HG03520 (cell line): ENCODE measurements at regions not wholly inside any gene's neighbourhood (a gene's known extent, or its start where the extent isn't known, plus 50 kb on each side); places are given as distances from the start of the nearest gene placed in this dataset.
"Not testable (repeated sequence)": the region's sequence is repeated elsewhere in the genome, so short reads cannot be mapped to it uniquely, and the experiment has no call there.

ENCODE experiments used
- ATAC-seq: cut with Tn5 transposase; IDR thresholded peaks from one replicate; pipeline ENCODE4 v1.9.1; 2021; ENCODE audit warnings: mild to moderate bottlenecking, moderate library complexity; ENCODE audit not compliant: unreplicated experiment

DNA sequence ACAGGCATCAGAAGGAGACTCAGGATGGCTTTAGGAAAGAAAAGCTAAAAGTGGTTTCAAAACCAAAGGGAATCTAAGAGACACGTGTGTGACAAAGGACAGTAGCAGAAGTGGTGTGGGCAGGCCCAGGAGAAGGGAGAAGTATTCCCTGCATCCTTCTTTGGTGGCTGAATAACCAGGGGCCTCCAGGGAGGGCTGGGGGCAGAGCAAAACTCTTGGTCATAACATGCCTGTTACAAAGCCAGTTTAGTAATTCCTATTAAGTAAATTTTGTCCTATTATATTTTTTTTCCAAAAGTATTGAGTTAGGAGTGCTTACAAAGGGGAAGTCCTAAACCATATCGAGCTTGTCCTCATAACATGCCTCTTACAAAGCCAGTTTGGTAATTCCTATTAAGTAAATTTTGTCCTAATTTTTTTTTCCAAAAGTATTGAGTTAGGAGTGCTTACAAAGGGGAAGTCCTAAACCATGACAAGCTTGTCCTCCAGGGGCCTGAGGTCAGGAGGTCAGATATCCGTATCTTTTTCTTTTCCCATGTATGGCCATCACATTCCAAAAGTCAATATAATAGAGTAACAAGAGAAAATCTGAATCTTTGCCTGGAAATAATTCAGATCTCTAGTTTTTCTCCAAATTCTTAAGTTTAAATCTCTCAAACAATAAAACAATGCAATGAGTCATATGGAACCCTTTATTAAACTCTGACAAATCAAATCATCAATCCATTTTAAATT is 509.2 kb downstream of the LTN1 start:
- ATAC-seq: no peak

DNA sequence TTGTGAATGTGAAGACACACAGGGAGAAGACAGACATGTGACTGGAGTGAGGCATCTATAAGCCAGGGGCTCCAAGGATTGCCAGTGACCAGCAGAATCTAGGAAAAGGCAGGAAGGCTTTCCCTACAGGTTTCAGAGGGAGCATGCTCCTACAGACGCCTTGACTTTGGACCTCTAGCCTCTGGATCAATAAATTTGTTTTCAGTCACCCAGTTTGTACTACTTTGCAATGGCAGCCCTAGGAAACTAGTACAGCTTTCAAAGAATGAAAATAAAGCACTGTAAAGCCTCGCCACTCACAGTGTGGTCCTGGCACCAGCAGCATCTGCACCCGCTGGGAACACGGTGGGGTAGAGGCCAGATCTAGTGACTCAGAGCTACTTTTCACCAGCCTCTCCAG is 510.0 kb downstream of the LTN1 start:
- ATAC-seq: no peak

DNA sequence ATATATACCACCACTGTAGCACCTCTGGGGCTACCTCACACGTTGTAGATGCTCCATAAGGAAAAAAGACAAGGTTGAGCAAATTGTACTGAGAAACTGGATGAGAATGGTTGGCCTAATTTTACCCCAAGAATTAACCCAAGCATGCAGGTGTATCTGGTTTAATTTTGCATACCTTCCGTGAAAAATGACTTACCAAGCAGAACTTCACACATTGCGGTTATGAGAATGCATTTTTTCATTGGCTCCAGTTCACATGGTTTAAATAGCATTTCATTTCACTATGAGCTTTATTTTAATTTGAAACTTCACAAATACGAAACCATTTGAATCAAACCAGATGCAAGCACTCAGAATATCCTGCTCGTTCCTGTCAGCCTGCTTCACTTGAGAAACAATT is 512.2 kb downstream of the LTN1 start:
- ATAC-seq: no peak

DNA sequence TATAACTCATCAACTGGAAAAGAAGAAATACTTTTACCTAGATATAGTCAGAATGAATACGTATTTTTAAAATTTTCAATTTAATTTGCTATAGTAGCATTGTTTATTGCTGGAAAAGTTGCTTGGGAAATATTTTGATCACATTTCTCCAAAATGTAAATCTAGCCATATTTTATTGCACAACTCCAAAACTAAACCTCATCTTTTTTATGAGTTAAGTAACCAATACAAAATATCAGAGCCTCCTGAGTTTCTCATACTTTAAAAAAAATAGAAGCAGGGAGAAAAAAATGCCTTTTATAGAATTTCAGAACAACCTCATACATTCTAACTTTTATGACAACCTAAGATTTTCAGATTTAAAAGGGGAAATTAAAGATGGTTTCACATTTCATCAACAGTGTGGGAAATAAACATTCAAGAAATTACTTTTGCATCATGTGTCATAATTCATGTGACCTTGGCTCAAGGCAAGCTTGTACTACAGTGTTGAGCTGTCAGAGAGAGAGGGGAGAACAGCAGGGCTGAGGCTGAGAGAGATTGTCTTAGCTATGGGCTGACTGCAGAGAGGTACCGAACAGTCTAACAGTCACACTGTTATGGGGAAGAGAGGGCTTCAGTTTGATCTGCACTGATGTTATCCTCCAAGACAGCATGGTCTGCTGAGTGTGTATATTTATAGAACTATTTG is 519.0 kb downstream of the LTN1 start:
- ATAC-seq: no peak

DNA sequence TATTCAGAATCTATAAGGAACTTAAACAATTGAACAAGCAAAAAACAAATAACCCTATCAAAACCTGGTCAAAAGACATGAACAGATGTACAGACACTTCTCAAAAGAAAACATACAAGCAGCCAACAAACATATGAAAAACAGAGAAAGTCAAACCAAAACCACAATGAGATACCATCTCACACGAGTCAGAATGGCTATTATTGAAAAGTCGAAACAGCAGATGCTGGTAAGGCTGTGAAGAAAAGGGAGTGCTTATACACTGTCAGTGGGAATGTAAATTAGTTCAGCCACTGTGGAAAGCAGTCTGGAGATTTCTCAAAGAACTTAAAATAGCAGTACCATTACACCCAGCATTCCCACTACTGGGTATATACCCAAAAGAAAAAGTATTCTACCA is 520.1 kb downstream of the LTN1 start:
- ATAC-seq: not testable (repeated sequence)

DNA sequence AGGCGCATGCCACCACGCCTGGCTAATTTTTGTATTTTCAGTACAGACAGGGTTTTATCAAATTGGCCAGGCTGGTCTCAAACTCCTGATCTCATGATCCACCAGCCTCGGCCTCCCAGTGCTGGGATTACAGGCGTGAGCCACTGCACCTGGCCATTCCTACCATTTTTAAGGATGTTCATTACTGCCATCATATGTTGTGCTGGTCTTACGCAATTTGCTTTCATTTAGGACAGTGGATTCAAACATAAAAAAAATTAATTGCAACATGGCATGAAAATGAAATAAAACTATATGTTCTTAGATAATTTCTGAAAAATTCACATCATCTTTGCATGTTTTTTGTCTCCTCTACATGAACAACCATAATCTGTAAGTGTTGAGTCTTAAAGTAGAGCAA is 527.7 kb downstream of the LTN1 start:
- no peak for ATAC-seq

DNA sequence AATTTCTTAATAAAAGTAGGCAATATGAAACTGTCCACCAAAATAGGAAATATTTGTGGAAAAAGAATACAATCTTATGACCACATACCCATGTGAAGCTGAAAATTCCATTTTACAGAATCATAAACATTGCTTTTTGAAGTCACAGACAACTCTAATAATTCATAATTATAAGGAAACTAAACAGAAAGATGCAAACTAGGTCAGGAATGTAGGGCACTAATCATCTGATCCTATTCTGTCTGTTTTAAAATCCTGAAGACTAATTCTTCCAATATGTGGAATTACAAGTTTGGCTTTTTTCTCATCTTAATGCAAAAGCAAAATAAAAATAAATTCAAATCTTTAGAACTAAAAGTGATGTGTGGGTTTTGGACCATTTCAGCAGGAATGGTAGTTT is 528.6 kb downstream of the LTN1 start:
- ATAC-seq: no peak

DNA sequence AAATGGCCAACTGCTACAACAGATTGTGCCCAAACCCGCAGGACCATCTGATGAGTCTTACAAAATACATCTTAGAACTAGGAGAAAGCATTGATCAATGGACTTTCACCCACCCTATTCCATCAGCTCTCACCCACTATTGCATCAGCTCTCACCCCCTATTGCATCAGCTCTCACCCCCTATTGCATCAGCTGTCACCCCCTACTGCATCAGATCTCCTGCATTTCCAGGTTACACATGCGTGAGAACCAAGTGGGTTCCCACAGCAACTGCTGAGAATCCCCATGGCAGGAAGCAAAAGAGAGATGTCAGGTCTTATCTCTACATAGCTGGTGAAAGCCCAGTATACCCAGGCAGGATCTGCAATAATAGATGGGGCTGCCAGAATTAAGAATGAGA is 533.5 kb downstream of the LTN1 start:
- ATAC-seq: no peak

DNA sequence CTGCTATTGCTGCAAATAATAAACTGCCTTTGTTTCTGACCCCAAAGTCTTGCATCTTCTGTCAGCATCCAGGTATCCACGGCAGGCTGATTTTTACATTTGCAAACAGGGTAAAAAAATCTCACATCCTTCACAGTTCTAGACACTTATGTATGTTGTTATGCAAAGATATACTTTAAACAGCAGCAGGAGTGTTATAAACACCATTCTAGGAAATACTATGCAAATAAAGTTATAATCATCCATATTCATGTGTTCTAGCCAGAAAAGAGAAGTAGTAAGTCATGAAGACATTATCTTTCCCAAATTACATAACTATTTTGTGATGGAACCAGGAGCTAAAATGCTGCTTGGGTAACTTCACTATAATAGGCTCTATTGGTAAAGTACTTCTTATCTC is 534.2 kb downstream of the LTN1 start:
- ATAC-seq: no peak

DNA sequence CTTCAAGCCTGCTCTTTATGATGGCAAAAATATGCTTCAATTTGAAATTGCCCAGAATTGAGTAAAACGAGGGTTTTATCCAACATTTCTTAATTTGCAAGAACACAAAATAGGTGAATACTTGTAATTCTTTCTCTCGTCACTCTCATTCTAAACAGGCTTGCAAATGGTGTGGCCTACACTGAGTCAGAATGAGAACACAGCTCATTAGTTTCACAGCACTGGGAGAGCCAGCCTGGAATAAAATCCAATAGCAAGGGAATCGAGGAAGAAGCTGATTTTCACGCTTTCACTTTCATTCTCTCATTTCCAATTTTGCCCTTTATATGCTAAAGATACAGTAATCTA is 537.5 kb downstream of the LTN1 start:
- ATAC-seq: no peak

DNA sequence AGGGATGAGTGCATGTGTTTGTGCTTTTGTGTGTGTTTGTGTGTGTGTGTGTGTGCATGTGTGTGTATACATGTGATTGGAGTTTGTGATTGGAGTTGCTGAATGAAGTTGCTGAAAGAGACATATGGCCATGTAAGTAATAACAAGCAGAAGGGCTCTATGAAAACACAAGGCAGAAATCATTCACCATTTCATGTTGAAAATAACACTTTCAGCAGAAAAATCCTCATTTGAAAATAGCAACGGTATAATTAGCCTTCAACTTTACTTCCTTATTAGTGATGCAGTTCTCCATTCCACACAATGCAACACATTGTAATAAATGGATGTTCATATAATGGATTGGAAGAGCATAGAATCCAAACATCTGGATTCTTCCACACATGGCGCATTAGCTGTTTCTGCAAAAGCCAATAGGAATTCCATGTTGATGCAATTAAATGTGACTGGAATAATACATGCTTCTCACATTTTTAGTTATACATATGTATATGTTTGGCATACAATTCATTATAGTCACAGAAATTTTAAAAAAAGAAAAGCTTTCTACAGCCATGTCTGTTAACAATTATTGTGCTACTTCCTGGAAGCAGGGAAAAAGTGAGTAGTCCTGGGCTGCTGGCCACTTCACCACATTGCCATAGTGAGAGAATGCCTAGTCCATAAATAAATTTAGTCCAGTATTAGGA is 538.0 kb downstream of the LTN1 start:
- ATAC-seq: no peak

DNA sequence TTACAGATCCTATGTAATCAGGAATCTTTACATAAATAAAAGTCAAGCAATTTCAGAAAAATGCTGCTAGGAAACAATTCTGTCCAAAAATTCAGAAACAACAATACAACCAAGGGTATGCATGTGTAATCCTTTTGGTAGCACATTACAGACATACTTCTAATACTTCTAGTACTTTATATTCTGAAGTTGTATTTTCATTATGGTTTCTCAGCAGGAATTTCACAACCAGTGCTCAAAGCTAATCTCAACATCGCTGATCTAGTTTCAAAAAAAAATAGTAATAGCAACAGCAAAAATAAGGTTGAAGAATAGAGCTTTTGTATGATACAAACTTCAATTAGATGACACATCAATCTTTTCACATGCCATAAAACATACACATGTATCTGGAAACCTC is 545.2 kb downstream of the LTN1 start:
- ATAC-seq: no peak

DNA sequence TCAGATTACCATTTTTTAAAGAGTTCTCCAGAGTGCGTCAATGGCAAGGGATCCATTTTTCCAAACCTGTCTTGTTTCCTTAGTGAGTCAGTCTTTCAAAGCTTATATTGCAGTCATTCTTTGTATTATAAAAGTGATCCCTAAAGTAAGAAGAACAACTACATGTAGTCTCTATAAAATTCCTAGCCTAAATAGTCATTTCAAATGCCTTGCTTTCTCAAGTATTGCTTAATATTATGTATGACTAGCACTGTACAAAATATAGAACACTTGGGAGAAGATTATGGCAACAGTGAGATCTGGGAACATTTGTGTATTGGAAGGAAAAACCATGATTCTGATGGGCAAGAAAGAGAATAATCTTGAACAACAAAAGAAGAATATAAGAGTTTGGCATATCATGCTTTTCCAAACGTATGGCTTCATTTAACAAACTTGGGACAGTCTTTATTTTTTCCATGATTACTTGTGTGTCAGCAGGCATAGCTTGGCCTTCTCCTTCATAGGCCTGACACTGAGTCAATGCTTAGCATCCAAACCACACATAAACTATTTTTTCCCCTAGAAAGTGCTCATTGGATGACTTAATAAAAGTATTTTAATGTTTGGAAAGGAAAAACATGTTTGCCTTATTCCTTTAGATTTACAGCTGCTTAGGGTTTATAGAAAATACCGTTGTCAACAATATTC is 547.4 kb downstream of the LTN1 start:
- ATAC-seq: no peak

DNA sequence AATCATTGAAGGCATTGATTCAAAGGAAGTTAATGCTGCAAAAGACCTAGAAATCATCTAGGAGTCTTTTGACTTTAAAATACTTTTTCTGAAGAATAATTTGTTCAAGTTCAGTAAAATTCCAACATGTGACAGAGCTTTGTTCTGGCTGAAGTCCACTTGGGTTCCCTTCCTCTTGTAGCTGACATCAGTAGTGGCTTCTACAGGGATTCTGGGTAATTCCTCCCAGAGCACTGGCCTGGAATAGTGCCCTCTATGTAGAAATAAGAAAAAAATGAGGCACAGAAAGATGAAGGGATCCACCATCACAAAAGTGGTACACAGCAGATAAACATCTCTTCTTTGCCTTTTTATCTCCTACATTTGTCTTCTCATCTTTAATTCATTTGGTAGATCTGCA is 548.1 kb downstream of the LTN1 start:
- no peak for ATAC-seq

DNA sequence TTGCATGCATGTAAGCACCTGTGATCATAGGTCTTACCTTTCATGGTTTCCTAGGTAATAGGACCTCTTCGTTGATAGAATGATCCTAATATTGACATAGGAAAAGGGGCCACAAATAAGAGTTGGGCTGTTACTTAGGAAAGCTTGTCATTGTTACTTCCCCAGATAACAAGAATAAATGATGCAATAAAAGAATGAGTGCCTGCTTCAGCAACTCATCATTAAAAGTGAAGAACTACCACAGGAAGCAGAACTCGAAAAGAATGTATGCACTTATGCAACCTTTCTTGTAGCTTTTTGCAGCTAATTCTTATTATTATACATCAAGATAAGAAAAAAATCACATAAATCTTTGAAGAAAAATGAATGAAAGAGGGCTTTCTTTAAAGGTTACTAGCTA is 548.6 kb downstream of the LTN1 start:
- no peak for ATAC-seq

DNA sequence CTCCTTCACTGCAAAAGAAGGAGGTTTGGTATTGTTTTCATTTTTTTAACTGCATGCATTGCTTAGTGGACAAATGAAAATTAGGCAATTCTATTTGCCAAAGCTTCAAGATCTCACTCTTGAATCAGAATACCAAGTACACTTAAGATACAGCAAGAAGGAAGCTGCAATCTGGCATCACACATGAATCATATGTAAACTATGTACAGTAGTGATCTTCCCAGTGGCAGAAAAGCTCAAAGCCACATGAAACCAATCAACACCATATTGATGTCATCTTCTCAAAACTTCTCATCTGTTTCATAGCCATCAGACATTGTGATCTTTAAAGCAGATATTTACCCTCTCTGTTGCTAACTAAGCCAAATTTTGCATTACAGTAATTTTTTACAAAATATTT is 550.1 kb downstream of the LTN1 start:
- no peak for ATAC-seq

DNA sequence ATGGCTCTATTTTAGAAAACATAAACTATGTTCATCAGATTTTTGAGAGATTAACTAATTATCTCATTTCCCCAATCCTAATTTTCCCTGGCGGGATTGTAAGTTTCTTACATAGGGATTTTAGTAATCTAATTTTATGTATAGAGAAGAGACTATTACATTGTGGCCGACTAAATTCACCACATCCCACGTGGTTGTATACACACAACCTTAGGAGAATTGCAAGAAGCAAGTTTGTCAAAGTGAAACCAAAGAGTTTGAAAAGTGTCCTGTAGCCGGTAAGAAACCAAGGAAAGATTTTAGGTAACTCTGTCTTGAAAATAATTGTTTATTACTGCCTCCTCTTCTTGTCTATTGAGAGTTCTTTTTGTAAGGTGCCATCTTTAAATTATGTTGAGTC is 550.6 kb downstream of the LTN1 start:
- ATAC-seq: no peak

DNA sequence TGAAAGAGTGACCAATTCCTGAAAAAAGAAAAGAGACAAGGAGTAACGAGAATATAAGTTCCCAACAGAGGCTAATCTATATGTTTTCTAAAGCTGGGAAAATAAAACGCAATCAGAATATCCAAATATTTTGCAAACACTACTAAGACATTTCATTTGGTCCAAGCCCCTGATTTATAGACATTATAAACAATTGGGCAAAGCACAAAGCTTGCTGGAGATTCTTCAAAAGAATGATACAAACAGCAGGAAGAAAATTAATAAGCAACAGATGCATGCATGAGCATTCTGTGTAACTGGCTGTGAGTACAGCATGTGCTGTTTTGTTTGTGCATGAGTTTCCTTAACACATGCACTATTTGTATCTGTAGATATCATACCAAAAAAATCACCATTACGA is 552.9 kb downstream of the LTN1 start:
- ATAC-seq: no peak

DNA sequence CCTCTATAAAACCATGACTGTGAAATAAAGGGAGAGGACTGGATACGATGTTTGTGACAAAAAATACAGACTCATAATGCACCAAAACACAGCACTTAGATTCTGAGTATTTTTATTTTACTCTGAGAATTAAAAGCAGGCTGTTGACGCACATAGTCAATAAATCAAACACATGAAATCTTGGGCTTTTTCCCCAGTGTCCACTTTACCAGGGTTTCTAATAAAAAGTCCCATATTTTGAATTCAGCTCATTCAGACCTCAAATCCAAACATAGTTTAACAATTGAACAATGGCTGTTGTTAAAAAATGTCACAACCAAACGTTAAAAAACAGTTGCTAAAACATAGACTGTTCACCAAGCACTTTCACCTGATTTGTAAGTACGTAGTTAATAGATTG is 553.4 kb downstream of the LTN1 start:
- no peak for ATAC-seq

DNA sequence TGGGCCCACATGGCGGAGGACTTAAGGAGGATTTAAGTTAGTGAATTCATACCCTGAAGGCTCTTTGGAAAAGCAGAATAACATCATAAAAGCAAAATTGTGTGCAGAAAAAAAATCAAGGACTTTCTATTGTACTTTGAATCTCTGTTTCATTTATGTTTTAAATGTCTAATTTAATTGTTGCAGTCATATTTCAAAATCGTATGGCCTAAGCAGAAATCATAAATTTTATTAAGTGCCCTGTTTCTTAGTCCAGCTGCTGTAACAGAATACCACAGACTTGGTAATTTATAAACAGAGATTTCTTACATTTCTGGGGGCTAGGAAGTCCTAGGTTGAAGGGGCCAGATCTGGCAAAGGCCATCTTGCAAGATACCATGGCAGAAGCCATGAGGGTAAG is 555.6 kb downstream of the LTN1 start:
- no peak for ATAC-seq

DNA sequence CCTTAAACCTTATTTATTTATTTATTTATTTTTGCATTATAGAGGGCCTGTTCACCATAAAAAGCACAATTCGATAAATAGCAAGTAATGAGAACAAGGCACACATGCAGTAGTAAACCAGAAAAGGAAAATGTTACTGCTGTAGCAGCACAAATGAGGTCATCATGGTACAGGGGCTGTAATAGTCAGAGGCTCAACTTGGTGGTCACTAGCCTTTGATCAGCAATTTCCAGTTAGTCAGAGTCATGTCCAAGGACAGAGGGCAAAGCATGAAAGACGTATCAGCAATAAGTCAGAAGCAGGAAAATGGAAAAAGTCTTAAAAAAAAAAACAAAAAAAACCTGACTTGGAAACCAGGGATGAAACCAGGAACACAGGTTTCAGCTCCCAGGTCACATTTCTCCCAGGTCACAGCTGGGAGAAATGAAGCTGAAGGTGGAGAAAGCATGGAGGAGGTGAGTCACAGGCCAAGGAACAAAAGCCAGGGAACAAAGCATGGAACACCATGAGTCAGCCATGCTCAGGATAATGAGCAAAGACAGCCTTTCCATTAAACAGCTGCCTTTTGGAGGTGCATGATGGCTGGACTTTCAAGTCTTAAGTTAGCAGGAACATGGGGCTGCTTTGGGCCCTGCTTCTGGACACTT is 556.3 kb downstream of the LTN1 start:
- no peak for ATAC-seq
